SU-DHL-6 (cell line): ENCODE measurements at regions not wholly inside any gene's neighbourhood (a gene's known extent, or its start where the extent isn't known, plus 50 kb on each side); places are given as distances from the start of the nearest gene placed in this dataset.

Experiments
- H2AFZ ChIP-seq: fragments of 200-600 bp; sonication (generic); 2 replicates; pipeline ENCODE4 v1.6.1; 2014; ENCODE audit warnings: low read depth, mild to moderate bottlenecking, moderate library complexity, mixed read lengths, antibody characterized with exemption, low read length; ENCODE audit not compliant: severe bottlenecking
- H3F3A ChIP-seq: fragments of 200-600 bp; shearing (Covaris generic); 2 replicates; pipeline ENCODE4 v1.6.0; 2016; ENCODE audit warnings: antibody characterized with exemption, mild to moderate bottlenecking; ENCODE audit not compliant: insufficient read depth
- H3K27ac ChIP-seq: fragments of 200-600 bp; sonication (generic); 2 replicates; pipeline ENCODE4 v1.5.1; 2016; ENCODE audit warnings: low read depth, mild to moderate bottlenecking, low read length, moderate library complexity, mixed read lengths
- H3K27me3 ChIP-seq: fragments of 200-600 bp; sonication (generic), shearing (Covaris generic); 2 replicates; pipeline ENCODE4 v1.6.0; 2014; ENCODE audit warnings: mild to moderate bottlenecking, low read length
- H3K36me3 ChIP-seq: fragments of 200-600 bp; sonication (generic); 2 replicates; pipeline ENCODE4 v1.6.1; 2014; ENCODE audit warnings: mild to moderate bottlenecking, low read length, mixed read lengths
- H3K4me2 ChIP-seq: fragments of 300-600, 200-600 bp; shearing (Covaris generic), sonication (generic); 2 replicates; pipeline ENCODE4 v1.6.0; 2014; ENCODE audit warnings: low read length, low read depth, mild to moderate bottlenecking; ENCODE audit not compliant: poor library complexity, severe bottlenecking
- H3K4me3 ChIP-seq: fragments of 200-600 bp; sonication (generic); 2 replicates; pipeline ENCODE4 v1.5.1; 2014; ENCODE audit warnings: antibody characterized with exemption, low read length, mild to moderate bottlenecking, mixed read lengths; ENCODE audit not compliant: insufficient read depth, poor library complexity, severe bottlenecking
- H3K79me2 ChIP-seq: fragments of 200-600 bp; sonication (generic); 2 replicates; pipeline ENCODE4 v1.6.1; 2014; ENCODE audit warnings: mild to moderate bottlenecking, low read length, moderate library complexity; ENCODE audit not compliant: insufficient read depth
- H3K9ac ChIP-seq: fragments of 200-600 bp; sonication (generic); 2 replicates; pipeline ENCODE4 v1.7.0; 2014; ENCODE audit warnings: mild to moderate bottlenecking, low read length
- H3K9me2 ChIP-seq: fragments of 200-600 bp; sonication (generic); replicated peaks from 2 replicates; pipeline ENCODE4 v1.6.1; 2014; ENCODE audit warnings: low read length; ENCODE audit not compliant: insufficient read depth
- H3K9me3 ChIP-seq: fragments of 200-600 bp; sonication (generic); 2 replicates; pipeline ENCODE4 v1.6.1; 2014; ENCODE audit warnings: low read length, mixed read lengths; ENCODE audit not compliant: insufficient read depth
- H4K20me1 ChIP-seq: fragments of 200-600 bp; sonication (generic); 2 replicates; pipeline ENCODE4 v1.6.1; 2014; ENCODE audit warnings: low read depth, mild to moderate bottlenecking, antibody characterized with exemption, low read length, moderate library complexity, mixed read lengths
- CTCF ChIP-seq: fragments of 200-600 bp; sonication (generic); IDR thresholded peaks from one replicate; pipeline ENCODE4 v1.5.1; 2017; ENCODE audit warnings: antibody characterized with exemption, mild to moderate bottlenecking, low read length, moderate library complexity; ENCODE audit not compliant: insufficient read depth, poor library complexity, severe bottlenecking
- EZH2phosphoT487 ChIP-seq: fragments of 200-600 bp; sonication (generic), shearing (Covaris generic); conservative IDR thresholded peaks from 2 replicates; pipeline ENCODE4 v1.6.1; 2018; ENCODE audit warnings: mild to moderate bottlenecking, antibody characterized with exemption, low read length, moderate library complexity, mixed read lengths

DNA sequence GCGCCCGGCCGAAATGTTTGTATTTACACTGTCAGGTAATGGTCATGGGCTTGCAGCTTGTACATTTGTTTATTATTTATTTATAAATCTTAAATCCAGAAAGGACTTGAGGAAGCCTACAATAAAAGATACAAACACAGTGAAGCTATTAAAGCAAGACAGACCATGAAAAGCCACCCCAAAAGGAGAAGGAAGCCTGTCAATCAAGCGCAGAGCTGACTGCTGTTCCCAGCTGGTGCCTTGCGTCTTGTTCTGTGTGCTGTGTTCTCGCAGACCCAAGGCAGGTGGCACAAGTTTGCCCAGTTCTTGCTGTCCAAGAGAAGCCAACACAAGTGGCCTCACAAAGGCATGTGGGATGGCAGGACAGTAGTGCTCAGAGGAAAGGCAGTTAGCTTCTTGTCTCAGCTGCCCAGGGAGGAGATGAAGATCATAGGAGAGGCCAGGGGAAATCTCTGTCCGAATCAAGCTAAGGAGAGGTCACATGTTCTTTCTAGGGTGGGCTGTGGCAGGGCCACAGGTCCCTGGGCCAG, 73.2 kb downstream of the SLC25A47 start:
- no peak overlapping the region for H3K27ac ChIP-seq

GRCh38 chr14:100397005-100397404, 73.9 kb downstream of the SLC25A47 start:
- Histone ChIP-seq H3K36me3 (no peaks in the 10 kb centered on the region), H3K9me3 (no peaks in the 10 kb centered on the region), H3K9me2 (no peaks in the 10 kb centered on the region), H3K79me2 (no peaks in the 10 kb centered on the region), H3K27me3 (no peaks in the 10 kb centered on the region), H3K4me3 (no peak overlapping the region), H3K27ac (no peak overlapping the region), H2AFZ (no peak overlapping the region), H3K4me2 (no peak overlapping the region), H3F3A (no peaks in the 10 kb centered on the region), H3K9ac (no peak overlapping the region), H4K20me1 (peaks cover 5% of the 10 kb centered on the region)
- TF ChIP-seq CTCF = no peak
- no peak for TF ChIP-seq EZH2phosphoT487

More for the DNA sequence above, 73.2 kb downstream of the SLC25A47 start:
- no peak overlapping the region for H2AFZ ChIP-seq
- H3K9ac ChIP-seq = no peak overlapping the region
- no peaks in the 10 kb centered on the region for H3K36me3 ChIP-seq
- no peaks in the 10 kb centered on the region for H3K9me2 ChIP-seq
- TF ChIP-seq CTCF (no peak), EZH2phosphoT487 (no peak)
- H4K20me1 ChIP-seq = peaks cover 5% of the 10 kb centered on the region
- no peaks in the 10 kb centered on the region for H3F3A ChIP-seq
- H3K4me3 ChIP-seq = no peak overlapping the region
- no peaks in the 10 kb centered on the region for H3K79me2 ChIP-seq
- H3K4me2 ChIP-seq = no peak overlapping the region
- no peaks in the 10 kb centered on the region for H3K9me3 ChIP-seq
- H3K27me3 ChIP-seq = no peaks in the 10 kb centered on the region

DNA sequence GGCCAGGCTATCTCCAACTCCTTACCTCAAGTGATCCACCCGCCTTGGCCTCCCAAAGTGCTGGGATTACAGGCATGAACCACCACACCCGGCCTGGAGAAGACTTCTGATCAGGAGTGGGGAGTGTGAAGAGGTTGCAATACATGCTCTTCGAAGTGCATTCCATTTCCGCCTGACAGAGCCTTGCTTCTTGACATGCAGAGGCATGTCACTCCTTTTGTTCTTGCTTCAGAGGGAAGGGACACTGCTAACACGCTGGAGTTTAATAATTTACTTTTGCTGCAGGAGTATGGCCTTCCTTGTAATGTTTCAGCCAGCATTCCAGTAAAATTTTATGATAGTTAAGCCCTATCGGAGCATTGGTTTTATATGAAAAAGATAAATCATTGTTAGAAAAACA, 74.9 kb downstream of the SLC25A47 start:
- no peaks in the 10 kb centered on the region for H3K79me2 ChIP-seq
- H3K4me3 ChIP-seq = no peak overlapping the region
- H3K27ac ChIP-seq = no peak overlapping the region
- no peak overlapping the region for H2AFZ ChIP-seq
- no peak overlapping the region for H3K9ac ChIP-seq
- H3K27me3 ChIP-seq = no peaks in the 10 kb centered on the region
- no peaks in the 10 kb centered on the region for H3K36me3 ChIP-seq
- no peak overlapping the region for H3K4me2 ChIP-seq
- H3F3A ChIP-seq = no peaks in the 10 kb centered on the region
- no peaks in the 10 kb centered on the region for H3K9me3 ChIP-seq
- TF ChIP-seq EZH2phosphoT487 (no peak), CTCF (no peak)
- H4K20me1 ChIP-seq = peaks cover 5% of the 10 kb centered on the region
- H3K9me2 ChIP-seq = no peaks in the 10 kb centered on the region
